ENCODE measurements at regions not wholly inside any gene's neighbourhood (a gene's known extent, or its start where the extent isn't known, plus 50 kb on each side); places are given as distances from the start of the nearest gene placed in this dataset.
"Not testable (repeated sequence)": the region's sequence is repeated elsewhere in the genome, so short reads cannot be mapped to it uniquely, and the experiment has no call there.

DNA sequence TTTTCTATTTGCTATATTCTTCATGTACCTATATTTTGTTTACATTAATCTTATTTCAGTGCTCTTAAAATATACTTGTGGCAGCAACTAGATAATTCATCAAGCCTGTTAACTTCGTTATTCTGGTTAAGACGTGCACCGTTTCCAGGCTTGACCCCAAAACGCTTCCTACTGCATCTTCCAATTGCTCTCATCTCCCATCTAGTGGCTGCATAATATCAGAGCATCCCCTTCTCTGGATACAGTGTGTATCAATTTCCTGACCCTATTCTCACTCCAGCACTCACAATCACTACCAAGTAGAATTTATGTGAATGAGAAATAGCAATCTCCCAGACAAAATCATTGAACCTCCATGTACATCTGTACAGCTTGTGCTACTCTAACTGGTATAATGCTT, 1280.3 kb upstream of the B3GALT2 start:
- no peaks in the 10 kb centered on the region for H3K27me3 ChIP-seq (ENCODE audit: control insufficient read depth, insufficient read depth, low read length)
- H3K36me3 ChIP-seq (ENCODE audit: insufficient read depth, low read length), result no peaks in the 10 kb centered on the region
- no peaks in the 10 kb centered on the region for H3K4me1 ChIP-seq (ENCODE audit: control insufficient read depth, insufficient read depth, low read length)
- H3K4me3 ChIP-seq (ENCODE audit: low read length), result no peak overlapping the region
- H3K9ac ChIP-seq (ENCODE audit: low read depth, low read length), result no peak overlapping the region
- peaks cover 6% of the 10 kb centered on the region for H3K9me3 ChIP-seq (replicated peaks; ENCODE audit: low read length)
- no peak overlapping the region for H3K4me2 ChIP-seq (ENCODE audit: low read length)

- H3K4me3 ChIP-seq (ENCODE audit: low read length), result no peak overlapping the region
- no peak overlapping the region for H3K4me2 ChIP-seq (ENCODE audit: low read length)
- H3K4me1 ChIP-seq (ENCODE audit: control insufficient read depth, insufficient read depth, low read length), result no peaks in the 10 kb centered on the region
- no peak overlapping the region for H3K9ac ChIP-seq (ENCODE audit: low read depth, low read length)
- H3K27me3 ChIP-seq (ENCODE audit: control insufficient read depth, insufficient read depth, low read length), result no peaks in the 10 kb centered on the region
- no peaks in the 10 kb centered on the region for H3K36me3 ChIP-seq (ENCODE audit: insufficient read depth, low read length)
- no peaks in the 10 kb centered on the region for H3K9me3 ChIP-seq (replicated peaks; ENCODE audit: low read length)
Measured at GRCh38 chr1:194447636-194448035, 1261.2 kb upstream of the B3GALT2 start.

DNA sequence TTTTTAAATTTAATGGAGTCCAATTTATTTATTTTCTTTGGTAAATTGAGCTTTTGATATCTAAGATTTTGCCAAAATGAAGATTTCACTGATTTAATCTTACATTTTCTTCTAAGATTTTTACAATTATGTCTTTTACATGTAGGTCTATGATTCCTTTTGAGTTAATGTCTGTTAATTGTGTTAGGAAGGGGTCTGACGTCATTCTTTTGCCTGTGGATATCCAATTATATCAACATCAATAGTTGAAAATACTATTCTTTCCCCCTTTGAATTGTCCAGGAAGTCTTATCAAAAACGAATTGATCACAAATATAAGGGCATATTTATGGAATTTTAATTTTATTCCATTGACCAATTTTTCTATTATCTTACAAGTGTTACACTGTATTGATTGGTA, 1258.8 kb upstream of the B3GALT2 start:
- no peak overlapping the region for H3K4me3 ChIP-seq (ENCODE audit: low read length)
- no peak overlapping the region for H3K9ac ChIP-seq (ENCODE audit: low read depth, low read length)
- H3K27me3 ChIP-seq (ENCODE audit: control insufficient read depth, insufficient read depth, low read length), result no peaks in the 10 kb centered on the region
- no peaks in the 10 kb centered on the region for H3K9me3 ChIP-seq (replicated peaks; ENCODE audit: low read length)
- H3K36me3 ChIP-seq (ENCODE audit: insufficient read depth, low read length), result no peaks in the 10 kb centered on the region
- H3K4me2 ChIP-seq (ENCODE audit: low read length), result no peak overlapping the region
- H3K4me1 ChIP-seq (ENCODE audit: control insufficient read depth, insufficient read depth, low read length), result no peaks in the 10 kb centered on the region

DNA sequence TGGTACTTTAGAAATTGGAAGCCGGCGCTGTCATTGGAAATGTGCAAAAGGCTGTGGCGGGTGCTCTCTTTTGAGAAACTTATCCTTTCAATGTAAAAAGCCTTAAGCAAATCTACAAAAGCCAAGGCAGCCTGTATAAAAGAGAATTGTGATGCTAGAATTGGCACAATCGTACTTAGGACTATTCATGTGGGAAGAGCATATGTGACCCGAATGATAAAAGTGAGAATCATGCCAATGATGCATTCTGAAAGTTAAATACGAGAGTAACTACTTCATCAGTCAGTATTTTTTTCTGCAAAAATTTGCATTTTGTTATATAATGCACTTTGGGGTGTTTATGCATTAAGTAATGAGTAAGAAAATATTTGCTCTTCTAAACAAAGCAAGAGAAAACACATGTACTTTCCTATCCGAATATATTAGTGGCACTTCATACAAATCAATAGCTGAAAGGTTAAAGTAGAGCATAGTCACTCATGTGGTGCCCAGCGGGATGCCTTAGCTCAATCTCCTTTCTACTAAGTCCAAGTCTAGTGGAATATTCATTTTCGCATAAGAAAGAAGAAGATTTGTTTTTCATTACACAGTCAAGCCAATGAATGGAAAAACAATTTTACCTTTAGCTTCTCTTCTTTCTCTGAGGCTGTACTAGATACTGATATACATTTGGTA, 1256.6 kb upstream of the B3GALT2 start:
- no peaks in the 10 kb centered on the region for H3K4me1 ChIP-seq (ENCODE audit: control insufficient read depth, insufficient read depth, low read length)
- H3K9me3 ChIP-seq (replicated peaks; ENCODE audit: low read length), result no peaks in the 10 kb centered on the region
- H3K36me3 ChIP-seq (ENCODE audit: insufficient read depth, low read length), result no peaks in the 10 kb centered on the region
- no peak overlapping the region for H3K9ac ChIP-seq (ENCODE audit: low read depth, low read length)
- no peak overlapping the region for H3K4me3 ChIP-seq (ENCODE audit: low read length)
- H3K27me3 ChIP-seq (ENCODE audit: control insufficient read depth, insufficient read depth, low read length), result no peaks in the 10 kb centered on the region
- no peak overlapping the region for H3K4me2 ChIP-seq (ENCODE audit: low read length)

DNA sequence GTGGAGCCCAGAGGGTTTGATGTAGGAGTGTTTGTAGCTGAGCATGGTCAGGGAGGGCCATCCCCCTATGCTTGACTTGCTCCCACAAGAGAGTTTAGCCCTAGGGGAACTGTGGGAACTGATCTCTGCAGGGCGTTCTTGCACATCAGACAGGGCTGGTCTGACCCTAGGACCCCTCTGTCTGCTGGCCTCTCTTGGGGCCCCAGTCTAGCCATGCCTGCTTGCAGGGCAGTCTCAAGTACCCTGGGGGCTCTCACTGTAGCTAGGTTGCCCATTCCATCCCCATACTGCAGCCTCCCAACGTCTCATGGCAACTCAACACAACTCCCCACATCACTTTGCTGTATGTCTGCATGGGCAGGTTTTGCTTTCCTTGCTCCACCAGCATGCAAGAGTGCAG, 1250.7 kb upstream of the B3GALT2 start:
- Histone ChIP-seq H3K4me2 (ENCODE audit: low read length) (no peak overlapping the region), H3K9me3 (replicated peaks; ENCODE audit: low read length) (peaks cover 13% of the 10 kb centered on the region), H3K36me3 (ENCODE audit: insufficient read depth, low read length) (no peaks in the 10 kb centered on the region), H3K4me3 (ENCODE audit: low read length) (no peak overlapping the region), H3K27me3 (ENCODE audit: control insufficient read depth, insufficient read depth, low read length) (no peaks in the 10 kb centered on the region), H3K4me1 (ENCODE audit: control insufficient read depth, insufficient read depth, low read length) (no peaks in the 10 kb centered on the region), H3K9ac (ENCODE audit: low read depth, low read length) (no peak overlapping the region)

- no peaks in the 10 kb centered on the region for H3K36me3 ChIP-seq (ENCODE audit: insufficient read depth, low read length)
- H3K4me2 ChIP-seq (ENCODE audit: low read length), result no peak overlapping the region
- H3K9me3 ChIP-seq (replicated peaks; ENCODE audit: low read length), result peaks cover 3% of the 10 kb centered on the region
- no peak overlapping the region for H3K9ac ChIP-seq (ENCODE audit: low read depth, low read length)
- no peaks in the 10 kb centered on the region for H3K27me3 ChIP-seq (ENCODE audit: control insufficient read depth, insufficient read depth, low read length)
- no peaks in the 10 kb centered on the region for H3K4me1 ChIP-seq (ENCODE audit: control insufficient read depth, insufficient read depth, low read length)
- H3K4me3 ChIP-seq (ENCODE audit: low read length), result no peak overlapping the region
Measured at GRCh38 chr1:194431121-194431520, 1244.7 kb upstream of the B3GALT2 start.

- peaks cover 7% of the 10 kb centered on the region for H3K9me3 ChIP-seq (replicated peaks; ENCODE audit: low read length)
- no peaks in the 10 kb centered on the region for H3K27me3 ChIP-seq (ENCODE audit: control insufficient read depth, insufficient read depth, low read length)
- H3K4me1 ChIP-seq (ENCODE audit: control insufficient read depth, insufficient read depth, low read length), result no peaks in the 10 kb centered on the region
- no peak overlapping the region for H3K9ac ChIP-seq (ENCODE audit: low read depth, low read length)
- no peaks in the 10 kb centered on the region for H3K36me3 ChIP-seq (ENCODE audit: insufficient read depth, low read length)
- H3K4me3 ChIP-seq (ENCODE audit: low read length), result no peak overlapping the region
- H3K4me2 ChIP-seq (ENCODE audit: low read length), result no peak overlapping the region
Measured at GRCh38 chr1:194420706-194421105, 1234.3 kb upstream of the B3GALT2 start.

GRCh38 chr1:194419721-194420120, 1233.3 kb upstream of the B3GALT2 start:
- no peaks in the 10 kb centered on the region for H3K4me1 ChIP-seq (ENCODE audit: control insufficient read depth, insufficient read depth, low read length)
- no peak overlapping the region for H3K9ac ChIP-seq (ENCODE audit: low read depth, low read length)
- no peak overlapping the region for H3K4me3 ChIP-seq (ENCODE audit: low read length)
- no peaks in the 10 kb centered on the region for H3K36me3 ChIP-seq (ENCODE audit: insufficient read depth, low read length)
- H3K9me3 ChIP-seq (replicated peaks; ENCODE audit: low read length), result peaks cover 7% of the 10 kb centered on the region
- H3K4me2 ChIP-seq (ENCODE audit: low read length), result no peak overlapping the region
- no peaks in the 10 kb centered on the region for H3K27me3 ChIP-seq (ENCODE audit: control insufficient read depth, insufficient read depth, low read length)

DNA sequence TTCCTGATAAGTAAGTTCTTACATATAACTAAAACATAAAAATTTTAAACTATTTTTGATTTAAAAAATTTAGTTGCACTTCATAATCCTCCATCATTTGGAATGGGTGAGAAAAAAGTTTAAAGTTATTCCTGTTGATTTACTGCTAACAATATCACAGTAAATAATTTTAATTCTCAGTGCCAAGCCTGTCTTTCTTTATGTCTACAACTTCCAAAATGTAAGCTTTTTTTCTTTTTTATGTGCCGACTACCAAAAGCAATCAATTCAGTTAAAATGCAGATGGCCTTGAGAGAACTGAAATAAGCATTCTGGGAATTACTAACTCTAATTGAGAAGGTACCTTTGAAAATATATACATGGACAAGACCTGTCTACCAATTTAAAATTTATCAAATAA, 1224.3 kb upstream of the B3GALT2 start:
- no peak overlapping the region for H3K4me2 ChIP-seq (ENCODE audit: low read length)
- H3K4me3 ChIP-seq (ENCODE audit: low read length), result no peak overlapping the region
- no peaks in the 10 kb centered on the region for H3K9me3 ChIP-seq (replicated peaks; ENCODE audit: low read length)
- no peaks in the 10 kb centered on the region for H3K36me3 ChIP-seq (ENCODE audit: insufficient read depth, low read length)
- no peaks in the 10 kb centered on the region for H3K4me1 ChIP-seq (ENCODE audit: control insufficient read depth, insufficient read depth, low read length)
- H3K27me3 ChIP-seq (ENCODE audit: control insufficient read depth, insufficient read depth, low read length), result no peaks in the 10 kb centered on the region
- H3K9ac ChIP-seq (ENCODE audit: low read depth, low read length), result no peak overlapping the region

DNA sequence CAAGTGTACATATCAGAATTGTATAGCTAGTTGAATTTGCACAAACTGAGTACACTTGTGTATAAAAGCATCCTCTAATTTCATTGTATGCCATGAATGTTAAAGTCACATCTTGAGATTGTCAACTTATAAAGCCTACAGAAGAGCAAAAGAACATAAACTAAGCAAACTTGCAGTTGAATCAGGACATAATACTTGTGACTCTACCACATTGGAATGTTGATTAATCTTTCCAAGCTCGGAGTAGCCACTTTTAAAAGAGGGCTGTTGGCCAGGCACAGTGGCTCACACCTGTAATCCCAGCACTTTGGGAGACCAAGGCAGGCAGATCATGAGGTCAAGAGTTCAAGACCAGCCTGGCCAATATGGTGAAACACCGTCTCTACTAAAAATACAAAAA, 1220.8 kb upstream of the B3GALT2 start:
- not testable (repeated sequence) for H3K9ac ChIP-seq (ENCODE audit: low read depth, low read length); H3K4me2 ChIP-seq (ENCODE audit: low read length); H3K9me3 ChIP-seq (replicated peaks; ENCODE audit: low read length); H3K4me3 ChIP-seq (ENCODE audit: low read length); H3K27me3 ChIP-seq (ENCODE audit: control insufficient read depth, insufficient read depth, low read length); H3K36me3 ChIP-seq (ENCODE audit: insufficient read depth, low read length); H3K4me1 ChIP-seq (ENCODE audit: control insufficient read depth, insufficient read depth, low read length)

- no peak overlapping the region for H3K9ac ChIP-seq (ENCODE audit: low read depth, low read length)
- no peaks in the 10 kb centered on the region for H3K27me3 ChIP-seq (ENCODE audit: control insufficient read depth, insufficient read depth, low read length)
- no peaks in the 10 kb centered on the region for H3K9me3 ChIP-seq (replicated peaks; ENCODE audit: low read length)
- no peaks in the 10 kb centered on the region for H3K36me3 ChIP-seq (ENCODE audit: insufficient read depth, low read length)
- H3K4me2 ChIP-seq (ENCODE audit: low read length), result no peak overlapping the region
- no peak overlapping the region for H3K4me3 ChIP-seq (ENCODE audit: low read length)
- no peaks in the 10 kb centered on the region for H3K4me1 ChIP-seq (ENCODE audit: control insufficient read depth, insufficient read depth, low read length)
Measured at GRCh38 chr1:194394676-194395075, 1208.3 kb upstream of the B3GALT2 start.

DNA sequence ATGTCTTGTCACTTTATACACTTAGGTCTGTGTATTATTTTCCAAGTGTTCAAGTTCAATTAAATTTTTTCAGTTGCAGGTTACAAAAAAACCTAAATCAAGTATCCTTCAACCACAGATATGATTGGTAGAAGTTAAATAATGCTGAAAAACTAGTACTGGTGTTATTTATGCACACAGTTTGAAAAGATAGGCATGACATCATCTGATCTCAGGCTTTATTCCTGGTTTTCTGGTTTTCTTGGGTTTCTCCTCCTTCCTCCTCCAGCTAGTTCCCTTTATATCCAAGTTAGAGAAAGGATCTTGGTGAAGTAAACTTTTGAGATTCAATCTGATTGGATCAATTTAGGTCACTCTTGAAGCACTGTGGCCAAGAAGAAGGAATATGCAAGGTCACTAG, 1201.1 kb upstream of the B3GALT2 start:
- Histone ChIP-seq H3K4me1 (ENCODE audit: control insufficient read depth, insufficient read depth, low read length) (no peaks in the 10 kb centered on the region), H3K4me3 (ENCODE audit: low read length) (no peak overlapping the region), H3K4me2 (ENCODE audit: low read length) (no peak overlapping the region), H3K9me3 (replicated peaks; ENCODE audit: low read length) (no peaks in the 10 kb centered on the region), H3K36me3 (ENCODE audit: insufficient read depth, low read length) (no peaks in the 10 kb centered on the region), H3K27me3 (ENCODE audit: control insufficient read depth, insufficient read depth, low read length) (no peaks in the 10 kb centered on the region), H3K9ac (ENCODE audit: low read depth, low read length) (no peak overlapping the region)

Measured in skeletal muscle satellite cell (primary cell).